Transverse colon (tissue), 4 donors: ENCODE measurements at regions not wholly inside any gene's neighbourhood (a gene's known extent, or its start where the extent isn't known, plus 50 kb on each side); places are given as distances from the start of the nearest gene placed in this dataset.

Experiments
- DNase-seq: peaks from one replicate; pipeline ENCODE4 v3.0.0-alpha.2; 2019
- H3K27ac ChIP-seq, 4 donors: fragments of 200-600 bp; sonication (generic); 2 replicates each; pipeline ENCODE4 v1.5.1; 2016 to 2018; ENCODE audit warnings: inconsistent platforms in 4 of 4
- H3K27me3 ChIP-seq: fragments of 200-600 bp; sonication (generic); 2 replicates; pipeline ENCODE4 v1.5.1; 2017; ENCODE audit warnings: inconsistent platforms
- H3K36me3 ChIP-seq, 4 donors: fragments of 200-600 bp; sonication (generic); 2 replicates each; pipeline ENCODE4 v1.5.1; 2017 to 2019; ENCODE audit warnings: inconsistent platforms in 4 of 4
- H3K4me1 ChIP-seq, 4 donors: fragments of 200-600 bp; sonication (generic); 2 replicates each; pipeline ENCODE4 v1.5.1; 2017 to 2020; ENCODE audit warnings: inconsistent platforms in 4 of 4
- H3K4me3 ChIP-seq, 4 donors: fragments of 200-600 bp; sonication (generic); 1 replicate in 1 of 4; 2 replicates in 3 of 4; pipeline versions ENCODE4 v1.5.1 to v1.6.1; 2017 to 2019; ENCODE audit warnings: inconsistent platforms in 4 of 4
- H3K9me3 ChIP-seq, 2 donors: fragments of 200-600 bp; sonication (generic); 2 replicates each; pipeline ENCODE4 v1.5.1; 2017 to 2019; ENCODE audit warnings: inconsistent platforms in 2 of 2
- CTCF ChIP-seq, 5 experiments: fragments of 200-600 bp in 3 of 5; fragments of 450-650 bp in 2 of 5; sonication (generic) in 3 of 5; IDR thresholded peaks; 1 replicate in 2 of 5; 2 replicates in 3 of 5; pipeline ENCODE4 v1.5.1; 2016 to 2017; ENCODE audit warnings: antibody characterized with exemption in 5 of 5, inconsistent platforms in 3 of 5, mild to moderate bottlenecking in 2 of 5, moderate library complexity in 1 of 5
- EP300 ChIP-seq: sonication (generic); formaldehyde crosslinking; IDR thresholded peaks from one replicate; pipeline ENCODE4 v1.6.1; 2017; ENCODE audit warnings: antibody characterized with exemption, low read depth
- POLR2A ChIP-seq: fragments of 450-650 bp; IDR thresholded peaks from one replicate; pipeline ENCODE4 v1.6.1; 2016; ENCODE audit warnings: antibody characterized with exemption, mild to moderate bottlenecking, moderate library complexity
- POLR2AphosphoS5 ChIP-seq, 3 donors: sonication (generic); formaldehyde crosslinking; IDR thresholded peaks; one replicate each; pipeline ENCODE4 v1.6.1; 2016; ENCODE audit warnings: antibody characterized with exemption in 3 of 3
- WGBS, 2 donors: methylation state at CpG; one replicate each; pipeline ENCODE4 v1.1.5; 2018; ENCODE audit warnings: low coverage in 1 of 2; 5-methylcytosine and 5-hydroxymethylcytosine counted together
- in situ Hi-C, 4 donors: fragments of 200-750 bp; cut with MboI; loops; one replicate each; pipeline versions ENCODE4 v1.15.0 to v1.15.1; 2017; ENCODE audit warnings: low sequenced_read_pairs in 3 of 4, low pct_ligation_motif_present in 1 of 4, low pct_unique_long_range_greater_than_20kb in 1 of 4
- intact Hi-C: fragments of 100-400 bp; cut with DNase I; formaldehyde crosslinking; loops from one replicate; pipeline ENCODE4 v1.15.1; 2023; ENCODE audit warnings: low total_unique reads

GRCh38 chr7:25677595-25677994, 449.3 kb upstream of the NPVF start:
- Histone ChIP-seq H3K27me3 (no peaks in the 10 kb centered on the region), H3K4me3 (no peak overlapping the region), H3K9me3 (no peaks in the 10 kb centered on the region), H3K36me3 (no peaks in the 10 kb centered on the region), H3K4me1 (no peaks in the 10 kb centered on the region), H3K27ac (no peak overlapping the region)
- no peak for TF ChIP-seq EP300
- TF ChIP-seq POLR2AphosphoS5 (IDR thresholded peaks at IDR 0.05) = no peak
- no peak for TF ChIP-seq CTCF (IDR thresholded peaks at IDR 0.05)
- WGBS, 2 donors = 83 to 87% methylated on average over 4 of the region's 4 CpGs
- in situ Hi-C loops = no loop called here
- intact Hi-C loops = no loop called here
- no peak for DNase-seq

GRCh38 chr7:25678215-25678614, 449.9 kb upstream of the NPVF start:
- Histone ChIP-seq H3K27me3 (no peaks in the 10 kb centered on the region), H3K4me1 (no peaks in the 10 kb centered on the region), H3K4me3 (no peak overlapping the region), H3K9me3 (no peaks in the 10 kb centered on the region), H3K27ac (no peak overlapping the region), H3K36me3 (no peaks in the 10 kb centered on the region)
- TF ChIP-seq POLR2AphosphoS5 (IDR thresholded peaks at IDR 0.05) (no peak), EP300 (no peak), CTCF (IDR thresholded peaks at IDR 0.05) (no peak), POLR2A (no peak)
- no peak for DNase-seq
- WGBS, 2 donors = 80 to 100% methylated on average over 1 of the region's 1 CpG
- in situ Hi-C loops (no loop called here), intact Hi-C loops (no loop called here)

GRCh38 chr7:25680636-25681035, 452.4 kb upstream of the NPVF start:
- in situ Hi-C loops (no loop called here), intact Hi-C loops (no loop called here)

GRCh38 chr7:25684360-25684759, 456.1 kb upstream of the NPVF start:
- H3K36me3 ChIP-seq = no peaks in the 10 kb centered on the region
- no peak for TF ChIP-seq CTCF (IDR thresholded peaks at IDR 0.05)
- no peak for TF ChIP-seq POLR2A
- TF ChIP-seq EP300 = no peak
- TF ChIP-seq POLR2AphosphoS5 (IDR thresholded peaks at IDR 0.05) = no peak
- H3K27ac ChIP-seq = no peak overlapping the region
- H3K4me3 ChIP-seq = no peak overlapping the region
- no peaks in the 10 kb centered on the region for H3K9me3 ChIP-seq
- no peaks in the 10 kb centered on the region for H3K4me1 ChIP-seq
- intact Hi-C loops = no loop called here
- in situ Hi-C loops = no loop called here
- H3K27me3 ChIP-seq = no peaks in the 10 kb centered on the region
- 79 to 100% methylated on average over 2 to 4 of the region's 4 CpGs for WGBS, 2 donors
- no peak for DNase-seq

More at GRCh38 chr7:25680636-25681035, 452.4 kb upstream of the NPVF start:
- H3K4me1 ChIP-seq = no peaks in the 10 kb centered on the region
- H3K36me3 ChIP-seq = no peaks in the 10 kb centered on the region
- TF ChIP-seq POLR2AphosphoS5 (IDR thresholded peaks at IDR 0.05) (no peak), CTCF (IDR thresholded peaks at IDR 0.05) (no peak), EP300 (no peak)
- DNase-seq = no peak
- H3K27me3 ChIP-seq = no peaks in the 10 kb centered on the region
- H3K9me3 ChIP-seq = no peaks in the 10 kb centered on the region
- no peak overlapping the region for H3K27ac ChIP-seq
- no peak overlapping the region for H3K4me3 ChIP-seq
